Natural killer cell (primary cell): ENCODE measurements at regions not wholly inside any gene's neighbourhood (a gene's known extent, or its start where the extent isn't known, plus 50 kb on each side); places are given as distances from the start of the nearest gene placed in this dataset.

Source experiments
- ATAC-seq, 3 donors: fragments of 150-1000 bp in 2 of 3; fragments of 200-7000 bp in 1 of 3; cut with Tn5 transposase; 1 replicate in 1 of 3; 2 replicates in 2 of 3; pipeline ENCODE4 v1.10.0; 2021; ENCODE audit warnings: mild to moderate bottlenecking in 2 of 3, moderate library complexity in 2 of 3
- DNase-seq, 2 donors: peaks; one replicate each; pipeline versions ENCODE4 v3.0.0 to v3.0.0-alpha.2; 2013 to 2021; ENCODE audit warnings: mixed read lengths in 1 of 2
- H3K27ac ChIP-seq: one replicate; pipeline ENCODE4 v1.5.1; 2013; ENCODE audit warnings: mild to moderate bottlenecking, low read length
- H3K27me3 ChIP-seq: one replicate; pipeline ENCODE4 v1.6.1; 2013; ENCODE audit warnings: low read length; ENCODE audit not compliant: control insufficient read depth, insufficient read depth
- H3K36me3 ChIP-seq: one replicate; pipeline ENCODE4 v1.6.1; 2013; ENCODE audit warnings: low read length; ENCODE audit not compliant: control insufficient read depth, insufficient read depth
- H3K4me1 ChIP-seq: one replicate; pipeline ENCODE4 v1.6.1; 2013; ENCODE audit warnings: low read length; ENCODE audit not compliant: control insufficient read depth, insufficient read depth
- H3K4me3 ChIP-seq: one replicate; pipeline ENCODE4 v1.5.1; 2013; ENCODE audit warnings: low read length
- H3K9me3 ChIP-seq: one replicate; pipeline ENCODE4 v1.6.1; 2013; ENCODE audit warnings: low read length; ENCODE audit not compliant: control insufficient read depth, insufficient read depth
- H3K27ac Mint-ChIP-seq, 2 donors: one replicate each; pipeline ENCODE4 v1.8.0; 2022; ENCODE audit warnings: mild to moderate bottlenecking in 2 of 2, mixed read lengths in 2 of 2, moderate library complexity in 1 of 2
- H3K27me3 Mint-ChIP-seq, 2 donors: one replicate each; pipeline ENCODE4 v1.8.0; 2022; ENCODE audit warnings: low read depth in 2 of 2, mixed read lengths in 2 of 2
- H3K36me3 Mint-ChIP-seq: one replicate; pipeline ENCODE4 v1.8.0; 2022; ENCODE audit warnings: mixed read lengths
- H3K4me1 Mint-ChIP-seq, 2 donors: one replicate each; pipeline ENCODE4 v1.8.0; 2022; ENCODE audit warnings: mixed read lengths in 2 of 2
- H3K4me3 Mint-ChIP-seq: one replicate; pipeline ENCODE4 v1.8.0; 2022; ENCODE audit warnings: mild to moderate bottlenecking, moderate library complexity, mixed read lengths
- H3K9me3 Mint-ChIP-seq, 2 donors: one replicate each; pipeline ENCODE4 v1.8.0; 2022; ENCODE audit warnings: mixed read lengths in 2 of 2
- WGBS: methylation state at CpG from one replicate; pipeline ENCODE4 v1.1.7; 2013; ENCODE audit warnings: missing lambda C conversion rate; ENCODE audit not compliant: insufficient coverage; 5-methylcytosine and 5-hydroxymethylcytosine counted together
- intact Hi-C: fragments of 100-400 bp; cut with micrococcal nuclease; formaldehyde crosslinking; loops from one replicate; pipeline ENCODE4 v1.14.2; 2022
- TF ChIP-seq, protein P1 (sequence below): fragments of 200-600 bp; IDR thresholded peaks from one replicate; pipeline ENCODE4 v1.8.0; 2022; ENCODE audit warnings: antibody characterized with exemption

DNA sequence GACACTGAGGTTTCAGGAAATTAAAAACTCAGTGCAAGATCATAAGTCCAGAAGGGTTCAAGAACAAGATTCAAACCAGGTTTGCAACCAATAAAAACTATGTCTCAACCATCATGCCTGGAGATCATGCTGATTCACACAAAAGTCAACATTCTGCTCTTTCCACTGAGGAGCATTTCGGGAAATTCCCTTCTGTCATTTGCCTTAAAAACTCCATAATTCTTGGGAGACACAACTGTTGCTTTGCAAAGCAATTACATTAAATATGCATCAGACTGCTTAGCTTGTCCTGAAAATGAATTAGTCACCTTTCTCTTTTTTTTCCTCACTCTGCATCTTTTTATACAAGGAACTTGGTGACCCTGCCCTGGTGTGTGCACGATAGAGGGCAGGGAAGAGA, 275.9 kb upstream of the ZNF462 start:
- TF ChIP-seq, protein P1, sequence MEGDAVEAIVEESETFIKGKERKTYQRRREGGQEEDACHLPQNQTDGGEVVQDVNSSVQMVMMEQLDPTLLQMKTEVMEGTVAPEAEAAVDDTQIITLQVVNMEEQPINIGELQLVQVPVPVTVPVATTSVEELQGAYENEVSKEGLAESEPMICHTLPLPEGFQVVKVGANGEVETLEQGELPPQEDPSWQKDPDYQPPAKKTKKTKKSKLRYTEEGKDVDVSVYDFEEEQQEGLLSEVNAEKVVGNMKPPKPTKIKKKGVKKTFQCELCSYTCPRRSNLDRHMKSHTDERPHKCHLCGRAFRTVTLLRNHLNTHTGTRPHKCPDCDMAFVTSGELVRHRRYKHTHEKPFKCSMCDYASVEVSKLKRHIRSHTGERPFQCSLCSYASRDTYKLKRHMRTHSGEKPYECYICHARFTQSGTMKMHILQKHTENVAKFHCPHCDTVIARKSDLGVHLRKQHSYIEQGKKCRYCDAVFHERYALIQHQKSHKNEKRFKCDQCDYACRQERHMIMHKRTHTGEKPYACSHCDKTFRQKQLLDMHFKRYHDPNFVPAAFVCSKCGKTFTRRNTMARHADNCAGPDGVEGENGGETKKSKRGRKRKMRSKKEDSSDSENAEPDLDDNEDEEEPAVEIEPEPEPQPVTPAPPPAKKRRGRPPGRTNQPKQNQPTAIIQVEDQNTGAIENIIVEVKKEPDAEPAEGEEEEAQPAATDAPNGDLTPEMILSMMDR, result no peak
- Histone ChIP-seq H3K36me3 (no peaks in the 10 kb centered on the region), H3K27ac (no peak overlapping the region), H3K4me3 (no peak overlapping the region), H3K27me3 (no peaks in the 10 kb centered on the region), H3K4me1 (no peaks in the 10 kb centered on the region), H3K9me3 (no peaks in the 10 kb centered on the region)
- Mint-ChIP-seq H3K9me3 (peaks cover 0 to 2% of the 10 kb centered on the region in 2 donors), H3K27me3 (no peaks in the 10 kb centered on the region), H3K36me3 (no peaks in the 10 kb centered on the region), H3K4me3 (no peak overlapping the region), H3K4me1 (no peaks in the 10 kb centered on the region), H3K27ac (no peak overlapping the region)
- 83% methylated on average over 2 of the region's 2 CpGs for WGBS
- DNase-seq (no peak), ATAC-seq (no peak)
- intact Hi-C loops, result no loop called here

DNA sequence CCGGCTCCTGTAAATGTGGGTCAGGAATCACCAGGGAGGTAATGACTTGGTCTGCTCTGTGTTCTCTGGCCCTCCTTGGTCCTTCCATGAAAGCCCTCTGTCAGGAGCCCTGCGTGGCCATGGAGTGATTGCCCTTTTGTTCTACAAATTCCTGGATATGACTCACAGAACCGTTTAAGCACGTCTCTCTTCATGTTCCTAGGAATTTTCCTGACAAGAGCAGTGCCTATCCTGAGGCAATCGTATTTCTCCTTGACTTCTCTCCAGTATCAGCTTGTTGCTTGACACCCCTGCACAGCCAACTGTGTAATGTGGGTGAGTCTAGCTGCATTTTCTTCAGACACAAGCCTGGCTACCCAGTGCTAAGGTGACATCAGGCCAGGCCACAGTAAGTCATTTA, 274.3 kb upstream of the ZNF462 start:
- Histone ChIP-seq H3K27ac (no peak overlapping the region), H3K36me3 (no peaks in the 10 kb centered on the region), H3K4me1 (no peaks in the 10 kb centered on the region), H3K27me3 (no peaks in the 10 kb centered on the region), H3K9me3 (no peaks in the 10 kb centered on the region), H3K4me3 (no peak overlapping the region)
- Mint-ChIP-seq H3K4me3 (no peak overlapping the region), H3K4me1 (no peaks in the 10 kb centered on the region), H3K27me3 (no peaks in the 10 kb centered on the region), H3K36me3 (no peaks in the 10 kb centered on the region), H3K9me3 (no peaks in the 10 kb centered on the region), H3K27ac (no peak overlapping the region)
- TF ChIP-seq, protein P1, result no peak
- 81% methylated on average over 4 of the region's 5 CpGs for WGBS
- DNase-seq, result no peak
- intact Hi-C loops, result no loop called here
- ATAC-seq, result no peak

DNA sequence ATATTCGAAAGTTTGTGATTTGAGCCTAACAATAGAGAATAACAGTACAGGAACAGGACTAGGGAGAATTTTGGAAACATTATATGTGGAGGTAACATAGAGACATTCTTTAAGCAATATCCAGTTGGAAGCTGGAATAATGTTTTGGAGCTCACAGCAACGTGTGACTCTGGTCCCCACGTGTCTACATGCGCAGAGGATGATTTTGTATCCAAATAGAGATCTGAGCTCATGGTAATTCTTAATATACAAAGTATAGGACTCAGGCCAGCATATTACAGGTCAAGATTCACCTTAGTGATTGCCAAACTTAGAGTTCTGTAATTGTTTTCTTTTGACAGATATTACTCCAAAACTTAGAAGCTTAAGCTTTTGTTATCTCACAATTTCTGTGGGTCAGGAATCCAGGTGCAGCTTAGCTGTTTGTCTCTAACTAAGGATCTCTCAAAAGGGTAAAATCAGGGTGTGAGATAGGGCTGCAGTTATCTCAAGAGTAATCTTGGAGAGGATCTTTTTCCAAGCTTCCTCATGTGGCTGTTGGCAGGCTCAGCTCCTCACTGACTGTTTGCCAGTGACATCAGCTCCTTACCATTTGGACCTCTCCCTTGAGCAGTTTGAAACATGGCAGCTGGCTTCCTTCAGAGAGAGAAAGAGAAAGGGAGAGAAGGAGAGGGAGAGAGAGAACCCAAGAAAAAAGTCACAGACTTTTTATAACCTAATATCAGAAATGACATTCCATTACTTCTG, 272.0 kb upstream of the ZNF462 start:
- 81% methylated on average over 4 of the region's 4 CpGs for WGBS
- Histone ChIP-seq H3K4me1 (no peaks in the 10 kb centered on the region), H3K27ac (no peak overlapping the region), H3K36me3 (no peaks in the 10 kb centered on the region), H3K27me3 (no peaks in the 10 kb centered on the region), H3K9me3 (no peaks in the 10 kb centered on the region), H3K4me3 (no peak overlapping the region)
- DNase-seq (no peak), ATAC-seq (no peak)
- Mint-ChIP-seq H3K27ac (no peak overlapping the region), H3K27me3 (no peaks in the 10 kb centered on the region), H3K9me3 (no peaks in the 10 kb centered on the region), H3K4me3 (no peak overlapping the region), H3K36me3 (no peaks in the 10 kb centered on the region), H3K4me1 (no peaks in the 10 kb centered on the region)
- TF ChIP-seq, protein P1, result no peak
- intact Hi-C loops, result no loop called here

DNA sequence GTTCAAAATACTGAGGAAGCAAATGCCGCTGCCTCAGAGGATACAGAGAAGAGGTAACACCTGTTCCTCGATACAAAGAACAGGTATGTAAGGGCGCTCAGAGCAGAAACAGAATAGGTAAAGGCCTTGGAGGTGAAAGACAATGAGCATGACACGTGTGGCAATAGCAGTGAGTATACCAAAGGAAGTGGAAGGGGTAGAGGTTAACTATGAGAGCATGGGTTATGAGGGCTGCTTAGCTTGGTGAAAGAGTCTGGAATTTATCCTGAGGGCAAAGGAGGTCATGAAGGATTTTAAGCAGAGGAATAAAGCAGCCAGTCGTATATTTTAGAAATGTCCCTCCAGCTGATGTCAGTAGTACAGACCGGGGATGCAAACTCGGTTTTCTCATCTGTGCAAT, 269.8 kb upstream of the ZNF462 start:
- Histone ChIP-seq H3K9me3 (no peaks in the 10 kb centered on the region), H3K36me3 (no peaks in the 10 kb centered on the region), H3K4me1 (no peaks in the 10 kb centered on the region), H3K4me3 (no peak overlapping the region), H3K27ac (no peak overlapping the region), H3K27me3 (no peaks in the 10 kb centered on the region)
- 86% methylated on average over 7 of the region's 7 CpGs for WGBS
- TF ChIP-seq, protein P1, result no peak
- Mint-ChIP-seq H3K4me3 (no peak overlapping the region), H3K27me3 (no peaks in the 10 kb centered on the region), H3K9me3 (no peaks in the 10 kb centered on the region), H3K27ac (no peak overlapping the region), H3K36me3 (no peaks in the 10 kb centered on the region), H3K4me1 (no peaks in the 10 kb centered on the region)
- intact Hi-C loops, result no loop called here
- DNase-seq, result no peak
- ATAC-seq, result no peak
